Trophoblast cell (in vitro differentiated cells and primary cell): ENCODE measurements at regions not wholly inside any gene's neighbourhood (a gene's known extent, or its start where the extent isn't known, plus 50 kb on each side); places are given as distances from the start of the nearest gene placed in this dataset.

Experiments used
- DNase-seq, 2 donors: peaks; one replicate each; pipeline ENCODE4 v3.0.0-alpha.2; 2016
- H2AFZ ChIP-seq: 2 replicates; pipeline ENCODE4 v1.6.1; 2013; ENCODE audit warnings: low read length, moderate library complexity, mild to moderate bottlenecking; ENCODE audit not compliant: insufficient read depth, poor library complexity
- H2AK5ac ChIP-seq: 2 replicates; pipeline ENCODE4 v1.6.1; 2013; ENCODE audit warnings: mild to moderate bottlenecking, low read length
- H2BK120ac ChIP-seq: 2 replicates; pipeline ENCODE4 v1.6.1; 2013; ENCODE audit warnings: low read length, mild to moderate bottlenecking, moderate library complexity; ENCODE audit not compliant: insufficient read depth, poor library complexity
- H2BK12ac ChIP-seq: 2 replicates; pipeline ENCODE4 v1.6.1; 2013; ENCODE audit warnings: mild to moderate bottlenecking, low read length, moderate library complexity
- H2BK5ac ChIP-seq: 2 replicates; pipeline ENCODE4 v1.6.1; 2013; ENCODE audit warnings: low read length, low read depth, moderate library complexity, mild to moderate bottlenecking; ENCODE audit not compliant: poor library complexity
- H3K14ac ChIP-seq: 2 replicates; pipeline ENCODE4 v1.6.1; 2013; ENCODE audit warnings: mild to moderate bottlenecking, low read length
- H3K18ac ChIP-seq: 2 replicates; pipeline ENCODE4 v1.6.1; 2013; ENCODE audit warnings: mild to moderate bottlenecking, low read length
- H3K23ac ChIP-seq: 2 replicates; pipeline ENCODE4 v1.6.1; 2013; ENCODE audit warnings: low read length
- H3K27ac ChIP-seq: 2 replicates; pipeline ENCODE4 v1.5.1; 2013; ENCODE audit warnings: low read depth, mild to moderate bottlenecking, inconsistent platforms, low read length, moderate library complexity
- H3K27me3 ChIP-seq: 2 replicates; pipeline ENCODE4 v1.6.1; 2013; ENCODE audit warnings: inconsistent platforms, mild to moderate bottlenecking, low read length, moderate library complexity; ENCODE audit not compliant: insufficient read depth
- H3K36me3 ChIP-seq, 2 experiments: 1 replicate in 1 of 2; 2 replicates in 1 of 2; pipeline ENCODE4 v1.6.1; 2013; ENCODE audit warnings: low read length in 2 of 2, mild to moderate bottlenecking in 2 of 2, moderate library complexity in 1 of 2; ENCODE audit not compliant: insufficient read depth in 2 of 2, control insufficient read depth in 1 of 2
- H3K4ac ChIP-seq: 2 replicates; pipeline ENCODE4 v1.6.1; 2013; ENCODE audit warnings: low read depth, mild to moderate bottlenecking, low read length, moderate library complexity
- H3K4me1 ChIP-seq, 2 experiments: 1 replicate in 1 of 2; 2 replicates in 1 of 2; pipeline ENCODE4 v1.6.1; 2013; ENCODE audit warnings: low read length in 2 of 2, mild to moderate bottlenecking in 2 of 2, moderate library complexity in 1 of 2; ENCODE audit not compliant: insufficient read depth in 2 of 2, control insufficient read depth in 1 of 2
- H3K4me2 ChIP-seq: 2 replicates; pipeline ENCODE4 v1.6.1; 2013; ENCODE audit warnings: inconsistent platforms, mild to moderate bottlenecking, low read length, moderate library complexity
- H3K4me3 ChIP-seq: 2 replicates; pipeline ENCODE4 v1.5.1; 2013; ENCODE audit warnings: mild to moderate bottlenecking, low read depth, low read length, inconsistent platforms
- H3K79me1 ChIP-seq: one replicate; pipeline ENCODE4 v1.6.1; 2013; ENCODE audit warnings: low read length
- H3K79me2 ChIP-seq: 2 replicates; pipeline ENCODE4 v1.6.1; 2013; ENCODE audit warnings: low read length, mild to moderate bottlenecking; ENCODE audit not compliant: control insufficient read depth, insufficient read depth, poor library complexity
- H3K9ac ChIP-seq: 2 replicates; pipeline ENCODE4 v1.6.1; 2013; ENCODE audit warnings: mild to moderate bottlenecking, low read length
- H3K9me3 ChIP-seq: 2 replicates; pipeline ENCODE4 v1.6.1; 2013; ENCODE audit warnings: low read depth, mild to moderate bottlenecking, control low read depth, inconsistent platforms, low read length; ENCODE audit not compliant: insufficient read depth
- H4K12ac ChIP-seq: 2 replicates; pipeline ENCODE4 v1.6.1; 2013; ENCODE audit warnings: low read depth, mild to moderate bottlenecking, low read length, moderate library complexity
- H4K8ac ChIP-seq: 2 replicates; pipeline ENCODE4 v1.6.1; 2013; ENCODE audit warnings: low read depth, mild to moderate bottlenecking, low read length, moderate library complexity
- H4K91ac ChIP-seq: one replicate; pipeline ENCODE4 v1.6.1; 2013; ENCODE audit warnings: low read depth, mild to moderate bottlenecking, low read length, moderate library complexity
- WGBS: extraction: QIAGEN DNeasy Blood & Tissue Kit; methylation state at CpG from one replicate; pipeline ENCODE4 v1.1.7; 2013; ENCODE audit warnings: missing lambda C conversion rate; ENCODE audit not compliant: insufficient read length, insufficient coverage; ENCODE audit errors: extremely low coverage; 5-methylcytosine and 5-hydroxymethylcytosine counted together

DNA sequence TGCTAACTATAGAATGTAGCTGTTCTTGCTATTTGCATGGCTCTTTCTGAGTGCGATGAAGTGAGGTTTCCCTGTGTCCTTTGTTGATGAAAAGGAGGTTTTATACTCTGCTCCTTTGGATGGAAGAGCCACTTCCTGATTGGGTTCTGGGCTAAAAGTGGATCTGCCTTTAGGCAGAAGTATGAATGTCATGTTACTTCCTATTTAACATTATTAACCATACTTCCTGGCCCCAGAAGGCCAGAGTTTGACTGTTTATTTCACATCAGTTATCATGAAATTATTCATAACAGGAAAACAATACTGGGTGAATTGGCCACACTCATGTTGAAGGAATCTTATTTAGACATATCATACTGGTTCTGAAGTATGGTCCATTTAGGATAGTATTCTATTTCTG lies 386.2 kb downstream of the PCDH7 start:
- no peaks in the 10 kb centered on the region for H3K27me3 ChIP-seq
- H4K8ac ChIP-seq = no peak overlapping the region
- H3K18ac ChIP-seq = no peak overlapping the region
- no peak overlapping the region for H3K23ac ChIP-seq
- H3K4me1 ChIP-seq = no peaks in the 10 kb centered on the region
- H3K9me3 ChIP-seq = no peaks in the 10 kb centered on the region
- H2BK5ac ChIP-seq = no peak overlapping the region
- H3K27ac ChIP-seq = no peak overlapping the region
- H4K91ac ChIP-seq = no peak overlapping the region
- no peak overlapping the region for H2AFZ ChIP-seq
- no peak overlapping the region for H2BK12ac ChIP-seq
- no peak overlapping the region for H3K9ac ChIP-seq
- no peak overlapping the region for H3K4me3 ChIP-seq
- no peak overlapping the region for H3K4me2 ChIP-seq
- no CpG with 5 or more reads among the region's 1 CpG for WGBS
- no peak overlapping the region for H2AK5ac ChIP-seq
- no peak for DNase-seq
- H3K4ac ChIP-seq = no peak overlapping the region
- no peak overlapping the region for H3K14ac ChIP-seq
- H3K36me3 ChIP-seq = no peaks in the 10 kb centered on the region
- no peak overlapping the region for H4K12ac ChIP-seq
- no peaks in the 10 kb centered on the region for H3K79me1 ChIP-seq
- no peak overlapping the region for H2BK120ac ChIP-seq
- H3K79me2 ChIP-seq = no peaks in the 10 kb centered on the region

DNA sequence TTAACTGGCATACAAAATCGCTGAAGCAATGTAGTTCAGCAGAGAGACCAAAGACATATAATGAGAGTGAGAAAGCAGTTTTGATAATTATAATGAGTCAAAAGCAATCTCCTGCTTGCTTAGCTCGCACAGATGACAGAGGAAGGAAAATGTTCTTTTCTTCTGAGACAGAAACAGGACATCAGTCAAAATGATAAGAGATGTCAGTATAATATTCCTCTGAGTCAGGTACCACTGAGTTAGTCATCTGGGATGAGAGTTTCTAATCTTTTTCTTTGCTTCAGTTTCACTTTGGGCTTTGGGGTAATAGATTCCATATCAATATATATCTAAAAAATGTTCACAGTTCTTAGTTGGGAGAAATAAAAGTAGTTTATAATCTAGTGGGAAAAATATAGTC lies 387.2 kb downstream of the PCDH7 start:
- H3K27ac ChIP-seq = no peak overlapping the region
- no CpG with 5 or more reads among the region's 2 CpGs for whole genome bisulfite sequencing
- no peaks in the 10 kb centered on the region for H3K27me3 ChIP-seq
- H4K8ac ChIP-seq = no peak overlapping the region
- no peak overlapping the region for H2AK5ac ChIP-seq
- no peak overlapping the region for H4K91ac ChIP-seq
- H2AFZ ChIP-seq = no peak overlapping the region
- H3K36me3 ChIP-seq = no peaks in the 10 kb centered on the region
- no peak overlapping the region for H2BK5ac ChIP-seq
- no peak overlapping the region for H3K4me2 ChIP-seq
- H3K4me3 ChIP-seq = no peak overlapping the region
- H3K79me2 ChIP-seq = no peaks in the 10 kb centered on the region
- H3K79me1 ChIP-seq = no peaks in the 10 kb centered on the region
- no peak overlapping the region for H2BK12ac ChIP-seq
- H3K4me1 ChIP-seq = no peaks in the 10 kb centered on the region
- H2BK120ac ChIP-seq = no peak overlapping the region
- H3K9ac ChIP-seq = no peak overlapping the region
- no peak overlapping the region for H3K4ac ChIP-seq
- DNase-seq = no peak
- no peak overlapping the region for H3K23ac ChIP-seq
- H3K18ac ChIP-seq = no peak overlapping the region
- H3K9me3 ChIP-seq = no peaks in the 10 kb centered on the region
- no peak overlapping the region for H3K14ac ChIP-seq
- H4K12ac ChIP-seq = no peak overlapping the region

DNA sequence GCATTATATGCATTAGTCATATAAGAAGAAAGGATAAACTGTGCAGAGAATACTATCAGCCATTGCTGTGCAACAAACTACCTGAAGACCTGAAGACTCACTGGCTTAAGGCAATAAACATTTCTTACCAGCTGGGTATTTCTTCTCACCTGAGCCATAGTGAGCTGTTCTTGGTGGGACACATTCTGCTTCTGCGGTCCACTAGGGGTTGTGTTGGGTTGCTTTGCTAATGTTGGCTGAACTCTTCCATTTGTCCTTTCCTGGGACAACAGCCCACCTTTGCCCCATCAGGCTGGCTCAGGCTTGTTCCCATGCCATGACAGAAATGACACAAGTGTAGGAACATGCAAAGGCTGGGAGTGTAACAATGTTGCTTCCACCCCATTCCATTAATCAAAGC lies 388.6 kb downstream of the PCDH7 start:
- Histone ChIP-seq H3K27ac (no peak overlapping the region), H3K36me3 (no peaks in the 10 kb centered on the region), H3K4me2 (no peak overlapping the region), H3K79me1 (no peaks in the 10 kb centered on the region), H3K4me3 (no peak overlapping the region), H2AFZ (no peak overlapping the region), H2BK120ac (no peak overlapping the region), H3K18ac (no peak overlapping the region), H3K79me2 (no peaks in the 10 kb centered on the region), H3K23ac (no peak overlapping the region), H3K4me1 (no peaks in the 10 kb centered on the region), H3K14ac (no peak overlapping the region), H4K8ac (no peak overlapping the region), H3K9me3 (no peaks in the 10 kb centered on the region), H4K91ac (no peak overlapping the region), H2AK5ac (no peak overlapping the region), H2BK5ac (no peak overlapping the region), H3K9ac (no peak overlapping the region), H3K27me3 (no peaks in the 10 kb centered on the region), H2BK12ac (no peak overlapping the region), H4K12ac (no peak overlapping the region), H3K4ac (no peak overlapping the region)
- WGBS = no CpG with 5 or more reads among the region's 1 CpG
- DNase-seq = no peak

DNA sequence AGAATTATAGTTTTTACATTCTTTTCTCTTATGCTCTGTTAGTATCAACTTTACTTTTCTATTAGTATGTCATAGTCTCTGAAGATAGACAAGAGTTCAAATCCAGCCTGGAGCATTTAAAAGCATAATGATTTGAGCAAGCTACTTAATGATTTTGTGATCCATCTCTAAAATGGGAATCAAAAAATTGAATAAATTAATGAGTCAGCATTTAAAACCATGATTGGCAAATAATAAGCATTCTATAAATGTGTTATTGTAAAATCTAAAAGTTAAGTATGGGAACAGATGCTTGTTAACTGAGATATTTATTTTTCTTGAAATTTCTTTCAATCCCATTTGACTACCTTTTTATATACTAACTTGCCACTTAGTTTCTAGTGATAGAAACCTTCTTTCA lies 391.6 kb downstream of the PCDH7 start:
- H3K4me1 ChIP-seq = no peaks in the 10 kb centered on the region
- no peak overlapping the region for H3K14ac ChIP-seq
- H3K4me2 ChIP-seq = no peak overlapping the region
- H3K27me3 ChIP-seq = no peaks in the 10 kb centered on the region
- H3K9ac ChIP-seq = no peak overlapping the region
- no peak overlapping the region for H3K23ac ChIP-seq
- no peak overlapping the region for H2AK5ac ChIP-seq
- H3K79me2 ChIP-seq = no peaks in the 10 kb centered on the region
- H3K27ac ChIP-seq = no peak overlapping the region
- no peak overlapping the region for H4K91ac ChIP-seq
- H3K9me3 ChIP-seq = no peaks in the 10 kb centered on the region
- no peak overlapping the region for H2AFZ ChIP-seq
- no peak for DNase-seq
- H2BK12ac ChIP-seq = no peak overlapping the region
- H4K8ac ChIP-seq = no peak overlapping the region
- H3K36me3 ChIP-seq = no peaks in the 10 kb centered on the region
- H3K79me1 ChIP-seq = no peaks in the 10 kb centered on the region
- no peak overlapping the region for H2BK5ac ChIP-seq
- H3K4ac ChIP-seq = no peak overlapping the region
- H4K12ac ChIP-seq = no peak overlapping the region
- H3K18ac ChIP-seq = no peak overlapping the region
- H2BK120ac ChIP-seq = no peak overlapping the region
- no peak overlapping the region for H3K4me3 ChIP-seq

DNA sequence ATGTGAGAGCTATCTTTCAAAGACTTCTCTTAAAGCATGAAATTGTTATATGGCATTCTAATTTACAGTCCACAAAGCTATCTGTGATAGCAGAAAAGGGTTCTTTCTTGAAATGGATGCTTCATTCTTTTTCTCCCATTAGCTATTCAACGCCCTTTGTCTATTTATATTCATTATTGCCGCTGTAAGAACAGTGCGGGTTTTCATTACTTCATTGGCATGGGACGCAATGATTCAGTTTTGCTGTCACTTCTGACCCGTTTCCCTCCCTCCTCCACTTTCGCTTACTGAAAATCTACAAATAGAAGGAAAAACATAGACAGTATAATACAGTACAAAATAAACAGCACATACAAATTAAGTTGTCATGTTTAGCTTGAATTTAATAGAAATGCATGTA lies 394.6 kb downstream of the PCDH7 start:
- no peak overlapping the region for H3K23ac ChIP-seq
- H3K18ac ChIP-seq = no peak overlapping the region
- no peaks in the 10 kb centered on the region for H3K27me3 ChIP-seq
- no peak overlapping the region for H2BK12ac ChIP-seq
- no peaks in the 10 kb centered on the region for H3K79me2 ChIP-seq
- H2AFZ ChIP-seq = no peak overlapping the region
- H3K14ac ChIP-seq = no peak overlapping the region
- no peak overlapping the region for H2BK5ac ChIP-seq
- H3K36me3 ChIP-seq = no peaks in the 10 kb centered on the region
- no peak overlapping the region for H3K4me3 ChIP-seq
- WGBS = no CpG with 5 or more reads among the region's 6 CpGs
- no peak overlapping the region for H3K4me2 ChIP-seq
- DNase-seq = no peak
- H4K8ac ChIP-seq = no peak overlapping the region
- no peak overlapping the region for H4K91ac ChIP-seq
- H3K4ac ChIP-seq = no peak overlapping the region
- no peak overlapping the region for H3K9ac ChIP-seq
- no peak overlapping the region for H2BK120ac ChIP-seq
- H3K9me3 ChIP-seq = no peaks in the 10 kb centered on the region
- H3K4me1 ChIP-seq = no peaks in the 10 kb centered on the region
- H2AK5ac ChIP-seq = no peak overlapping the region
- no peak overlapping the region for H4K12ac ChIP-seq
- H3K27ac ChIP-seq = no peak overlapping the region
- no peaks in the 10 kb centered on the region for H3K79me1 ChIP-seq
